ENCODE measurements at regions not wholly inside any gene's neighbourhood (a gene's known extent, or its start where the extent isn't known, plus 50 kb on each side); places are given as distances from the start of the nearest gene placed in this dataset.

- DNase-seq: no peak
Measured at GRCh38 chr4:110271986-110272385, 73.6 kb upstream of the ELOVL6 start.

GRCh38 chr4:110270492-110271197 is 72.2 kb upstream of the ELOVL6 start:
- DNase-seq: peak; percentile 81

GRCh38 chr4:110268790-110269189 is 70.4 kb upstream of the ELOVL6 start:
- no peak for DNase-seq

GRCh38 chr4:110268352-110268751 is 69.9 kb upstream of the ELOVL6 start:
- DNase-seq: peak; percentile 26

- DNase-seq: no peak
Measured at GRCh38 chr4:110266136-110266535, 67.7 kb upstream of the ELOVL6 start.

GRCh38 chr4:110265001-110265400 is 66.6 kb upstream of the ELOVL6 start:
- no peak for DNase-seq

- no peak for DNase-seq
Measured at GRCh38 chr4:110260299-110260698, 61.9 kb upstream of the ELOVL6 start.

- peak; percentile 25 for DNase-seq
Measured at GRCh38 chr4:110250023-110250387, 51.6 kb upstream of the ELOVL6 start.

- DNase-seq: no peak
Measured at GRCh38 chr4:110248831-110249253, 50.4 kb upstream of the ELOVL6 start.

All from fibroblast of upper back skin (primary cell).